HG03520 (cell line): ENCODE measurements at regions not wholly inside any gene's neighbourhood (a gene's known extent, or its start where the extent isn't known, plus 50 kb on each side); places are given as distances from the start of the nearest gene placed in this dataset.
"Not testable (repeated sequence)": the region's sequence is repeated elsewhere in the genome, so short reads cannot be mapped to it uniquely, and the experiment has no call there.

Experiments
- ATAC-seq: cut with Tn5 transposase; IDR thresholded peaks from one replicate; pipeline ENCODE4 v1.9.1; 2021; ENCODE audit warnings: mild to moderate bottlenecking, moderate library complexity; ENCODE audit not compliant: unreplicated experiment

GRCh38 chr15:96638793-96639192 is 308.3 kb downstream of the NR2F2 start:
- ATAC-seq = no peak

GRCh38 chr15:96645796-96646195 is 315.3 kb downstream of the NR2F2 start:
- no peak for ATAC-seq

DNA sequence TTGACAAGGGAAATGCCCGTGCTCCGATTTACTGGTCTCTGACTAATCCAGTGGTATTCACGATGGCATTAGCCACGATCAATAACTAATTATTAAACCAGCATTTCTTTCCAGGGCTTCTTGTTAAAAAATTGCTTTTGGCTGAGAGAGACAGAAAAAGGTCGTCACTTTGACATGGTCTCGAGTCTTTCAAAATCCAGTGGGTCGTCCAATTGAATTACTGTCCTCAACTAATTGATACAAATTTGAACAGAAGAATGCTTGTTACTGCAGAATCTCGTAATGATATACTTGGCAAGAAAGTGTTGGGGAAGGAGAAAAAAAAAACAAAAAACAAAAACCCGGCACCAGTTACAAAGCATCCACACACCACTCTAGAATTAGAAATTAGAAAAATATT is 318.4 kb downstream of the NR2F2 start:
- ATAC-seq = no peak

DNA sequence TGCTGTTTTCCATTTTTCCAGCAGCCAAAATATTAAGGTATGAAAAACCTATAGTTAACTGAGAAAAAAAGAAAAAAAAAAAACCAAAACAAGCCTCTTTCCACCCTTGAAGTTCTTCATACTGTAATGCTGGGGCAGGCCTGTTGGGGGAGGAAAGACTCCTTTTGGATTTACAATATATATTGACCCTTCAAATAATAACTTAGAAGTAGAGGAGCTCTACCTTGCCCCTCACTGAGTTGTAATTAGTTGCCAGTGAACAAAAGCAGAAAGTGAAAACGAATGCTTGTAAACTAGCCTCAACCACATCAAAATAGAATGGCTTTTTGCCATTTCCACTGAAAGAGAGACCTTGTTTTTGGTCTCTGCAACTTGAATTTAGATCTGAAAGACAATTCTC is 326.6 kb downstream of the NR2F2 start:
- ATAC-seq = no peak

GRCh38 chr15:96666979-96667378 is 336.5 kb downstream of the NR2F2 start:
- not testable (repeated sequence) for ATAC-seq

- ATAC-seq = no peak
Observed at GRCh38 chr15:96670389-96670788, 339.9 kb downstream of the NR2F2 start.

DNA sequence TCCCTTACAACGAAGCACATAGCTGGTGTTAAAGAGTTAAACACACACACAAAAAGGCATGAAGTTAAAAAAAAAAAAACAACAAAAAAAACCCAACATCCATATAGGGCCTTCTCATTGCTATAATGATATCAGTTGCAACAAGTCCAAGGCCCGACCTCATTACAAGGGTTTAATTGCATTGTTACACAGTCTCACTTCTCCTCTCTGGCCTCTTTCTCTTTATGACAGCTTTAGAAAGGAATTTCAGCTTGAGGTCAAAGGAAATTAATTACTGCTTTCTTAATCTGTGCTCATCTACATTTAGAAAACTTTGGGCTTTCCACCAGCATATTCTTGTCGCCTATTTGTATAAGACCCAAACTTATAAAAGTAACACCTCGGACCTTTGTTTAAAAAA is 342.1 kb downstream of the NR2F2 start:
- ATAC-seq = no peak

- no peak for ATAC-seq
Observed at GRCh38 chr15:96678386-96678785, 347.9 kb downstream of the NR2F2 start.

- no peak for ATAC-seq
Observed at GRCh38 chr15:96687388-96688107, 357.0 kb downstream of the NR2F2 start.

DNA sequence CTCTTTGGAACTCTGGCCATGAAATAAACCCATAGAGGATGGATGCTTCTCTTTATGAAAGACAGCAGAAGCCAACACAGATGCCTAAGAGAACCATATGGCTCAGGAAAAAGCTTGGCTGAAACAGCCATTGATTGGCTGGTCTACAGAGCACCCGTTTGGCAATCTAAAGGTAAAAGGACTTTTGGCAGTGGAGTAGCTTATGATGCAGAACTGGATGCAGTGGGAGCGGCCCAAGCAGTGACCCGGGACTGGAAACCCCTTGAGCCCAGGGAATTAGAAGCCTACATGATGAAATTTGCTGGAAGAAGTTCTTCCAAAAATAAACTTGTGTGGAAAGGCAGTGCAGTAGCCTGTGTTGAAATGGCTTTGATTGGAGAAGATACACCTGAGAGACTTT is 360.2 kb downstream of the NR2F2 start:
- no peak for ATAC-seq

GRCh38 chr15:96692826-96693225 is 362.3 kb downstream of the NR2F2 start:
- ATAC-seq = no peak

DNA sequence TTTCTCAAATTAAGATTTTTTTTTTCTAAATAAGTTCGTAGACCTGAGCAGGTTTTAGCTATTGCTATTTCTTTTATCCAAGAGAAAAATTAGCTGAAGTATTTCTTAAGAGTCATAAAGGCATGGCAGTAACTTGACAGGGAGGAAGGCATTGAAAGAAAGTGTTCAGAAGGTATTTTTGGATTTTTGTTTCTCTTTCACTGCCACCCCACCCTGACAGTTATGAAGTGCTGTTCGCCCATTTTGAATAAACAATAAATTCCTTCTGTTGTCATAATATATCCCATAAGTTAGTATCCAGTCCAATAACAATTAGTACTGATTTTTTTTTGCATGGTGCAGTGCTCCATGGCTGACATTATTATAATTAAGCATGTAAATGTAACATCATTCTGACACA is 363.0 kb downstream of the NR2F2 start:
- no peak for ATAC-seq

DNA sequence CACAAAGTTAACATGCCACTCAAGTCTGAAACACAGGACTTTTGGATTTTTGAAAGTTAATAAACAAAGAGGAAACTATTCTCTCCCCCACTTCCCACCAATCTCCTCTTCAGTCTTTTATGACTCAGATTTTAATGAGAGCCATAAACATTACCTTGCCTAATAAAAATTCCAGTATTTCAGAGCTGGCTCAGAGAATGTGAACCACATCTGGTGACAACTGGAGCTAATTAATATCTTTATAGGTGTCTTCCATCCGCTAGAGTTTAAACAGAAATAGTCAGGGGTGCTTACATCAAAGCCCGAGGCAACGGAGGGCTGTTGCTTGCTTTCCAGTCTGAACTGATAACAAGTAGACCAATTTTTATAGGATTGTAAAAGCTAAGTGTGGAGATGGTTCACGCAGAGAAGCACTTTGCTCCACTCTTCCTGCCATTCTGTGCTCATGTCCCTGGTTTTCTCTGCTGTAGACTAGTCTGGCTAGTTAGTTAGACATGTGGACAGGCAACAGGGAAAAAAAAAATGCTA is 363.6 kb downstream of the NR2F2 start:
- ATAC-seq = no peak

DNA sequence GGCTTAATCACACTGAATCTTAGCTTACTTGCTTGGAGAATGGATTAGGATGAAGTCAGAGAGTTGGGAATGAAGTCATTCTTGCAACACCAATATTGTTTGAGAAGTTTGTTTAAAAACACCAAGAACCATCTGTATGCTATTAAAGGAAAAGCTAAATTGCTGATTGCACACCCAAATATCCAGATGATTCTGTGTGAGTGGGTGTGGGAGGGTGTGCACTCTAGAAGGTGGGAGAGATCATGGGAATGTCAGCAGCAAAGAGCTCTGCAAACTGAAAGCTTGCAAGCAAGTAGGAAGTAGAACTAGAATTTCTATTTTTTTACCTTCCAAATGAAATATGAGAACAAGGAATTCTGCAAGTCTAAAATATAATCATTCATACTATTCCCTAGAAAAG is 364.9 kb downstream of the NR2F2 start:
- ATAC-seq = no peak

GRCh38 chr15:96699871-96700401 is 369.4 kb downstream of the NR2F2 start:
- no peak for ATAC-seq

- ATAC-seq = no peak
Observed at GRCh38 chr15:96700555-96700954, 370.1 kb downstream of the NR2F2 start.

DNA sequence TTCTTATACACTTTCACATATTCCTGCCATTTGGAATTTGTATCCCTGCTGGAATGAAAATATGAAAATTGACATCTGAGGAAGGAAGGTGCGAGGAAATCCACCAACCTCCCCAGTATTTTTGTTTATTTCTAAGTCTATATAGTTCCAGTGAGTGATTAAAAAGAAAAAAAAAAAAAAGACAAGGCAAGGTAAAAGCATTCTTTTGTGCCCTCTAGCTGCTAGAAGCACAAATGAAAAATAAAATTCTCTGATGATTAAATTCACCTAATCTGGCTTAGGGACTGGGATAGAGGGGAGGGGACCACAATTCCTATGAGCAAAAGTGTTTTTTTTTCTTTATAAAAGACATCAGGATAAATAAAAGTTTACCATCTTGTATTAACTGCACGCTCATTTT is 370.9 kb downstream of the NR2F2 start:
- no peak for ATAC-seq

DNA sequence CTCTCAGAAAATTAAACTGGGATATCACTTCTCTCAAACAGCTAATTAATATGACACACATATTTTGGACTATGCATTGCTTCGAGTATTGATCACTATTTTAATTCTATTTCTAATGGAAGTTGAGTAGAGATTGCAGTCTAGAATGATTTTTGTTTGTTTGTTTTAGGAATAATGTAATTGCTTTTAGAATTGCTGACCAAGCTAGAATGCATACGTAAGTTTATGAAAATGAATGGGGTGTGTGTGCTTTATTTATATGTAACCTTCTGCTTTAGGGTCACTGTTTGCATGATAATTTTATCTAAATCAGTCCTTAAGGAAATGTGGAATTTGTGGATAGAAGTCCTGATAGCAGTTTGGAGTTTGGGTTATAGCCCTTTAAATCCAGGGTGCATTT is 371.4 kb downstream of the NR2F2 start:
- ATAC-seq = no peak

DNA sequence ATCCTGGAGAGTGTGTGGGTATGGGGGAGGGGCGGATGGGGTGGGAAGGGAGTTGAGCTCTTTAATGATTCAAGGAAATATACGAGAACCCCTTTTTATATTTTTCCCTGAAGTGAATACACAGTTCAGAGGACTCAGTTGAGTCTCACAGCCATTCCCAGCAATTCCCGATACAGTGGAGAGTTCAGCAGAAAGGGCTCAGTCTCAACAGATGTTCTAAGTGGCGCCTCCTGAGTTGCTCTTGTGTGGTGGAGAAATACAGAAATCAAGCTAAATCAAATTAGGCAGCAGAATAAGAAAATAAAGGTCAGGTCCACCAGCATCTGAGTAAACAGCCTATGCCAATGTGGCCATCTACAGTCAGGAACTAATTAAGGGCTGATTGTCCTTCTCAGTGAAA is 372.1 kb downstream of the NR2F2 start:
- no peak for ATAC-seq

GRCh38 chr15:96703091-96703490 is 372.6 kb downstream of the NR2F2 start:
- no peak for ATAC-seq

- ATAC-seq = no peak
Observed at GRCh38 chr15:96703794-96704550, 373.5 kb downstream of the NR2F2 start.

DNA sequence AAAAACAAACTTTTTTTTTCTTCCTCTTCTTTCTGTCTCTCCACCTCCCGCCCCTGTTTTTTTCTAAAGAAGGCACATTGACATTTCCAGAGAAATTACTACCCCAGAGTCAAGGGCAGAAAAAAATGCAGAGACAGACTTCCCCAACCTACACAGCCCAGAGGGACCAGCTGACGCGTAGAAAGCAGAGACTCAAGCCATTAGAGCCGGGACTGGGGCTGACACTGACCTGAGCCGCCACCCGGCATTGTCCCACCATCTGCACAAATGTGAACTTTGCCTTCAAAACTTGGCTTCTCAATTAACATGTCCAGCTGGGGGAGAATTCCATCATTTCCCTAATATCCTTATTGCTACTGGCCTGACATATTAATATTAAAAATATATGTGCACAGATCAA is 385.6 kb downstream of the NR2F2 start:
- no peak for ATAC-seq
